ENCODE measurements at regions not wholly inside any gene's neighbourhood (a gene's known extent, or its start where the extent isn't known, plus 50 kb on each side); places are given as distances from the start of the nearest gene placed in this dataset.

DNA sequence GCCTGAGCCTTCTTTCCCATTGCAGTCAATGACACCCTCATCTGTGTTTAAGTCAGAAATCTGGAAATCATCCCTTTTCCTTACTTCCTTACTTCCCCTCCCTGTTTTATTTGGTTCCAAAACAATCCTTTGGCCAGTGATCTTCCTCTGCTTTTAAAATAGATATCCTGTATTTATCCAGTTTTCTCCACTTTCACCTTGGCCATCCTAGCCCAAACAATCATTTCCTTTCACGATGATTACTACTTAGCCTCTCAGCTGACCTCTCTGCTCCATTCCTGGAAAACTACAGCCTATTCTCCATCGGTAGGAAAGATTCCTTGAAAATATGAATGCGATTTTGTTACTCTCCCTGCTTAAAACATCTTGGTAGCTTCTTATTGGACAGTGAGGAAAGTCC lies 565.4 kb downstream of the TLR4 start:
- no peaks in the 10 kb centered on the region for H3K36me3 ChIP-seq
- no peaks in the 10 kb centered on the region for H3K9me3 ChIP-seq
- DNase-seq: no peak
- no peak overlapping the region for H3K4me3 ChIP-seq
- no peaks in the 10 kb centered on the region for H3K27me3 ChIP-seq

DNA sequence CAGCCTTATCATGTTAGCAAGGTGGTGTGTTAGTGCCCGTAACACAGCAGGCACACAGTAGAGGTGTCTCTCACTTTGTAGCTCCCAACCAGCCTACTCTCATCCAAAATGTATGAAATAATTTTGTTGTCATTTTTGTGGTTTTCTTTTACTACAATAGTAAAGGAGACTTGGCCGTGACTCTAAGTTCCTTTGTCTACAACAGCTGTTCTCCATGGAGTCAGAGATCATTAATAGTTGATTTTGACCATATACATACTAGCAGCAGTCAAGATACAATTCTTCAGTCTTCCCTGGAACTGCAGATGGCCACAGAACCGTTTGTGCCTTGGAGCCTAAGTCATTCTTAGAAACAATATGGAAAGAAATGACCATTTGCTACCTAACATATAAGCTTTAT lies 567.1 kb downstream of the TLR4 start:
- DNase-seq: peak; percentile 2
- H3K4me3 ChIP-seq: no peak overlapping the region
- H3K9me3 ChIP-seq: no peaks in the 10 kb centered on the region
- no peaks in the 10 kb centered on the region for H3K36me3 ChIP-seq
- H3K27me3 ChIP-seq: no peaks in the 10 kb centered on the region

DNA sequence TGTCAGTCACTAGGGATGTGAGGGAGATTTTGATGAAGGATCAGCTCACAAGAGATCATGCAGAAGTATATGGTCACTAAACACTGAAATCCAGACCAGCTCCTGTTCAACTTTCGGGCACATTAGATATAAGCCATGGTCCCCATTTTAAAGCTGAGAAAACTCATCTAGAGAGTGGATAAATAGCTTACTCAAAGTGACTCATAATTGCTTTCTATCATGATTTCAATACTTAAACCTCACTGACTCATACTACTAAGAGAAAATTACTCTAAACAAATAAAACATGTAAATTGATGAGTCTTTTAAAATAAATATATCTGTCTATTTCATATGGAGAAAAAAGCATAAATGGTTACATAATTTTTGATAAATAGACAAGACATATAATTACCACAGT lies 567.7 kb downstream of the TLR4 start:
- H3K9me3 ChIP-seq: no peaks in the 10 kb centered on the region
- no peak for DNase-seq

DNA sequence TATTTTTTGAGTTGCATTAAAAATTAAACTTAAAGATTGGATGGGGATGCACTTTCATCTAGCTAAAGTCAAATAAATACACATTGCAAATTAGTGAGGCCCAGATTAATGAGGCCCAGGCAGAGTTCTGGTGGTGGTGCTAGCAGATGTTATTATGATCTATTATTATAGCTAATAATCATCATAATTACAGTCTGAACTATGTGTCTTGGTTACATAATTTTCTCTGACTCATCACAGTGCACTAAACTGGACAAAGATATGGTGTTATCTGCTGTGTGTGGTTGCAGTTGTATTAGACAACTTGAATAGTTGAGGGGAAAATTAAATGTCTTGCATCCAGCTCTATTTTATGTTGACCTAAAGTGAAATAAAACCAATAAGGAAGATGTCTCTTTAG lies 568.8 kb downstream of the TLR4 start:
- H3K36me3 ChIP-seq: no peaks in the 10 kb centered on the region
- no peak for DNase-seq
- no peak overlapping the region for H3K4me3 ChIP-seq
- no peaks in the 10 kb centered on the region for H3K9me3 ChIP-seq
- H3K27me3 ChIP-seq: no peaks in the 10 kb centered on the region

More for the DNA sequence above, 567.7 kb downstream of the TLR4 start:
- Histone ChIP-seq H3K4me3 (no peak overlapping the region), H3K27me3 (no peaks in the 10 kb centered on the region), H3K36me3 (no peaks in the 10 kb centered on the region)

DNA sequence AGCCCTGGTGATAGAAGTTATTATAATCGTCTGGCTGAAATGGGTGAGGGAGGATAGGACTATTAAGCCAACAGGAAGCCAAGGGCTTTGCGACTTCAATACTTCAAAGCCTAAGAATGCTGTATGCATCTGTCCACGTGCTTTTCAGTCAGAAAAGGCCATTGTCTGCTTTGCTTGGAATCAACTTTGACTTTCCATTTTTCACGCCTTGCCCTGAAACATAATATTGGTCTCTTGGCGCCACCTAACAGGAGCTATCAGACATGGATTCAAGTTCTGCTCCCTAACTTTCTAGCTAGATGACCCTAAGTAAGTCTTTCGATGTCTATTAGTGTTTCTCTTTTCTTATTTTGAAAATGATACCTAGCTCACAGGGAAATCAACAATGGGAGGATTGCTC lies 572.6 kb downstream of the TLR4 start:
- Histone ChIP-seq H3K4me3 (no peak overlapping the region), H3K36me3 (no peaks in the 10 kb centered on the region), H3K27me3 (no peaks in the 10 kb centered on the region), H3K9me3 (no peaks in the 10 kb centered on the region)
- DNase-seq: no peak

DNA sequence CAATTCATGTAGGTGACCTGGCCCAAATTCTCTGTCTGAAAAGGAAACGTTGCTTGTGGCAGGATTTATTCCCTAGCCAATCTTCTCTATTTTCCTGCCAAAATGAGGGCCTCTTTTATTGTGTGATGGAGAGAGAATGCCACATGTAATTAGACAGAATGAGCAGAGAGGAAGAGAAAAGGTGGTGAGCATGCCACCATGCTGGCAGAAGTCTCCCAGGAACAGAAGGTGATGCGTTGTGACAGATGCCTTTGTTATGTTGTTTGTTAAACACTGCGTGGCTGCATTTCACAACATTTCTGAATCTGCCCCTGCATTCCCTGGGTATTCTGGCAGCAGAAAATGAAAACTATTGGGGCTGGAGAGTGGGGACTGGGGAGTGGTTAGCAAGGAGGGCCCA lies 577.6 kb downstream of the TLR4 start:
- peak; percentile 8 for DNase-seq
- H3K4me3 ChIP-seq: no peak overlapping the region
- H3K27me3 ChIP-seq: no peaks in the 10 kb centered on the region
- H3K9me3 ChIP-seq: no peaks in the 10 kb centered on the region
- H3K36me3 ChIP-seq: no peaks in the 10 kb centered on the region

DNA sequence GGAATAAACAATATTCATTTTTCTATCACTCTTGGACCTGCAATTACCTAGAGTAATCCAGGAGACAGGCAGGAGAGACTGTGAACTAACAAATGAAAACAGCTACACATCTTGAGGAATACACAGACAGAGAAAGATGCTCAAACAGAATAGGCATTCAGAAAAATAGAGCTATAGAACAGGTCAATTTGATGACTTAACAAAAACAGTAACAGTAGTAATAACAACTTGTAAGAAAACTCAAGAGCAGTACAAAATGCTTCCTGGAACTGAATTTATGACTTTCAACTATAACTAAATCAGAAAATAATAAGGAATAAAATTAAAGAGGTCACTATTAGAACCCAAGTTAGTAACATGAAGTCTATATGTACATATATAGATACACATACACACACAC lies 579.3 kb downstream of the TLR4 start:
- no peak overlapping the region for H3K4me3 ChIP-seq
- no peaks in the 10 kb centered on the region for H3K9me3 ChIP-seq
- H3K27me3 ChIP-seq: no peaks in the 10 kb centered on the region
- no peaks in the 10 kb centered on the region for H3K36me3 ChIP-seq
- DNase-seq: no peak

DNA sequence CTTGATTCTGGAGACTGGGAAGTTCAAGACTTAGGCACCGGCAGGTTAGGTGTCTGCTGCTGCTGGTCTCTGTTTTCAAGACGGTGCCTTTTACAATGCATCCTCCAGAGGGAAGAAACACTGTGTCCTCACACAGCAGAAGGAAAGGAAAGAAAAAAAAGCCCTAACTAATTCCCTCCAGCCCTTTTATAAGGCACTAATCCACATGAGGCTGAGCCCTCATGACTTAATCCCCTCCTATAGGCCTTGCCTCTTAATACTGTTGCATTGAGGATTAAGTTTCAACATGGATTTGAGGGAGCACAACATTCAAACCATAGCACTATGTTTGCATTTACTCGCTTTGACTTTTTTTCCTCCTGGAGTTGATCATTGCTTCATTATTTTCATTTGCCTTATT lies 585.9 kb downstream of the TLR4 start:
- Histone ChIP-seq H3K36me3 (no peaks in the 10 kb centered on the region), H3K4me3 (no peak overlapping the region), H3K27me3 (no peaks in the 10 kb centered on the region), H3K9me3 (no peaks in the 10 kb centered on the region)
- DNase-seq: no peak

DNA sequence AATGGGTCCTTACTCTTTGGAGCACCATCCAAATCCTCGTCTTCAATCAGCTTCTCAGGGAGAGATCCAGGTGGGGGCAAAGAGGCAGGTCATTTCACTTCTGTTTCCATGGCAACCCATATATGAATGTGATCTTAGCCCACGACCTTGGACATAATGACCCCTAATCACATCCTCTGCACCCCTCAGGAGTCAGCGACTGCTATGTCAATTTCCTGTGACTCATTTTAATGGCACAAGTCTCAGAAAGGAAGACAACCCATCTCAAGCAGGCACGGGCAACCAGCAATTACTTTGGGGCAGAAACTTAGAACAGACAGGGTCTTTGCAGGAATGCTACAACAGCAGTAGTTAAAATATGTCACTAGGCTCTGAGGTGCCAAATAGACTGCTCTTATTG lies 591.2 kb downstream of the TLR4 start:
- Histone ChIP-seq H3K9me3 (no peaks in the 10 kb centered on the region), H3K36me3 (no peaks in the 10 kb centered on the region), H3K4me3 (no peak overlapping the region), H3K27me3 (no peaks in the 10 kb centered on the region)
- DNase-seq: no peak

DNA sequence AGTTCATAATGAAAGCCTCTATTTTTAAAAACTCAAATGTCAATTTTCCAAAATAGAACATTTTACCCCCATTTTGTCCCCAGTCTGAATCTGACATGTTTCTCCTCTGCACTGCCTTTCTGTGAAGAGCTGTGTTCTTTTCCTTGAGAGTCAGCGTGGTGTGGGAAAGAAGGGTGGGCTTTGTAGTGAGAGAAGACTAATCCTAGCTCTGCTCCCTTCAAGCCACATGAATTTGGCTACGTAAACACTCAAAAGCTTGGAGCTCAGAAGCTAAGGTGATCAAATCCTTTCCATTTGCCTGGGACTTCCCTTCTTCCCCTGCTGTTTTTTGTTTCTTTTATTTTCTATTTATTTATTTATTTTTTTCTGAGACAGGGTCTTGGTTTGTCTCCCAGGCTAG lies 598.5 kb downstream of the TLR4 start:
- no peaks in the 10 kb centered on the region for H3K27me3 ChIP-seq
- no peaks in the 10 kb centered on the region for H3K36me3 ChIP-seq
- H3K4me3 ChIP-seq: no peak overlapping the region
- H3K9me3 ChIP-seq: no peaks in the 10 kb centered on the region
- no peak for DNase-seq

DNA sequence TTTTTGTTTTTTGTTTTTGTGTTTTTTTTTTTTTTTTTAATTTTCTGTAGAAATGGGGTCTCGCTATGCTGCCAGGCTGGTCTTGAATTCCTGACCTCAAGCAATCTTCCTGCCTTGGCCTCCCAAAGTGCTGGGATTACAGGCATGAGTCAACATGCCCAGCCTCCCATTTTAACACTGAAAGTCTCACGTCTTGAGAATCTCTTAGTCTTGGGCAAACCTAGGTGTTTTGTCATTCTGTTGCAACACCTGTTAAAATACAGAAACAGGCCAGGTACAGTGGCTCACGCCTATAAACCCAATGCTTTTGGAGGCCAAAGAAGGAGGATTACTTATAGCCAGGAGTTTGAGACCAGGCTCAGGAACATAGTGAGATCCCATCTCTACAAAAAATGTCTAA lies 599.0 kb downstream of the TLR4 start:
- H3K9me3 ChIP-seq: no peaks in the 10 kb centered on the region
- no peaks in the 10 kb centered on the region for H3K27me3 ChIP-seq
- H3K4me3 ChIP-seq: no peak overlapping the region
- H3K36me3 ChIP-seq: no peaks in the 10 kb centered on the region
- no peak for DNase-seq

DNA sequence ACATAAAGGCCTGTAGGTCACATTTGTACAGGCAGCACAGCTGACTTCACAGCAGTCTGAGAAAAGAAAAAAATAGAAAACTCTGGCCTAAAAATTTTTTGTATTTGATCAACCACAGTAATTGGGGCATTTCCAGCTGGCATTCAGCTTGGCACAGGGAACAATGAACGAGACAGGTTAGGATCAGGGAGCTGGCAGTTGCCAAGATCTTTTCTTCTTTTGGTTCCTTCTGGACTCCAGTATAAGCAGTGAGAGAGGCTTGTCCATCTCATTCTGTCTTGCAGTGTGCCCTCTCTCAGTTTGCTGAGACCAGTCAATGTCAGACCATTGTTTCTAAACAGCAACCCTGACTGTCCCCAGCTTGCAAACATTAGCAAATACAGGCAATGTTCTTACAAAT lies 601.1 kb downstream of the TLR4 start:
- no peaks in the 10 kb centered on the region for H3K9me3 ChIP-seq
- H3K4me3 ChIP-seq: no peak overlapping the region
- no peaks in the 10 kb centered on the region for H3K36me3 ChIP-seq
- DNase-seq: peak; percentile 29
- no peaks in the 10 kb centered on the region for H3K27me3 ChIP-seq

DNA sequence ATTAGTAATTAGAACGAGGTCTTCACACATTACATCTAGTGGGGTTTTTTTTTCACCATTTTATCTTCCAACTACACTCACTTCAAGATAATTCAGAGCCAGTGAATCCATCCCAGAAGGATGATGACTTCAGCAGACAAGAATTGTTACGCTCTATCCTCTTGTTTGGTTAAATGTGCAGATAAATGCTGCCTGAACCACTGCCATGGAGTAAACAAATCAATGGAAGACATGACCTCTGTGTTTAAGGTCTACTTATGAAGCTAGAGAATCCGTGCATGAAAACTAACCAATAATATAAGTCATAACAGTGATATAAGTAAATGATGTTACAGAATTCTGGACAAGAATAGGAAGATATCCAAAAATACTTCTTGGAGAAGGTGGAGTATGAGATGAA lies 602.6 kb downstream of the TLR4 start:
- Histone ChIP-seq H3K9me3 (no peaks in the 10 kb centered on the region), H3K36me3 (no peaks in the 10 kb centered on the region), H3K4me3 (no peak overlapping the region), H3K27me3 (no peaks in the 10 kb centered on the region)
- DNase-seq: peak; percentile 19

DNA sequence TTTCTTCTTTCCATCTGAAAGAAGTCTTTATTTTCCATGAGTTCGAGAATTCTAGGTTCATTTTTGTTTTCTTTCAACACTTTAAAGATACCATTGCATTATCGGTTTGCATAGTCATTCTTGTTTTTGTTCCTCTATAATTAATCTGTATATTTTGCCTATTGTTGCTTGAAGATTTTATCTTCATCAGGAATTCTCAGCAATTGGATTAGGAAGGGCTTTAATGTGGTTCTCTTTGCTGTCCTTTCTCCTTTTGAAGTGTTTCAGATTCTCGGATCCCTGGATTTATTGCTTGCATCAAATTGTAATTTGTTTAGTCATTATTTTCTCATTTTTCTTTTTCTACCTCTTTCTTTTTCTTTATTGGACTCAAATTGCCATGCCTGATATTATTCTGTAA lies 609.8 kb downstream of the TLR4 start:
- Histone ChIP-seq H3K27me3 (no peaks in the 10 kb centered on the region), H3K9me3 (peaks cover 2% of the 10 kb centered on the region; the same call in 1 of the 2 replicates), H3K36me3 (no peaks in the 10 kb centered on the region), H3K4me3 (no peak overlapping the region)
- DNase-seq: no peak

DNA sequence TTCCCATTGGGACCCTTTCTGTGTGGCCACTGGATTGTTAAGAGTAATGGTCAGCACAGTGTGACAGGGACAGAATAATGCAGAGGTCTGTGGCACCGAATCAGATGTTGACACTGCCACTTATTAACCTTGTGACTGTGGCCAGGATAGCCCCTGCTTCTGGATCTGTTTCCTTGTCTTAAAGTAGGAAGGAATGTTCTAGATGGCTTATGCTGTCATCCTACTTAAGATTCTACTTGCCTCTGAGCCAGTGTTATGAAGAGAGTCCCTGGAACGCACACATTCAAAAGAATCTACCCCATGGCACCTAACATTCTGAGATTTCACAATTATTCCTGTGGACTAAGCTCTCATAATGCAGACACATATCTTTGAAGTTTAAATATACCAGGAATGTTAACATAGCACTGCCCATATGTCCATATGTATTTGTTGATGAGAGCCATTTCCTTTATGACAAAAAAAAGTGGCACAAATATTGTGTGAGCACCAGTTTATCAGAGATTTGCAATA lies 612.7 kb downstream of the TLR4 start:
- Histone ChIP-seq H3K9me3 (peaks cover 2% of the 10 kb centered on the region; the same call in 1 of the 2 replicates), H3K4me3 (no peak overlapping the region), H3K36me3 (no peaks in the 10 kb centered on the region), H3K27me3 (no peaks in the 10 kb centered on the region)
- DNase-seq: no peak

DNA sequence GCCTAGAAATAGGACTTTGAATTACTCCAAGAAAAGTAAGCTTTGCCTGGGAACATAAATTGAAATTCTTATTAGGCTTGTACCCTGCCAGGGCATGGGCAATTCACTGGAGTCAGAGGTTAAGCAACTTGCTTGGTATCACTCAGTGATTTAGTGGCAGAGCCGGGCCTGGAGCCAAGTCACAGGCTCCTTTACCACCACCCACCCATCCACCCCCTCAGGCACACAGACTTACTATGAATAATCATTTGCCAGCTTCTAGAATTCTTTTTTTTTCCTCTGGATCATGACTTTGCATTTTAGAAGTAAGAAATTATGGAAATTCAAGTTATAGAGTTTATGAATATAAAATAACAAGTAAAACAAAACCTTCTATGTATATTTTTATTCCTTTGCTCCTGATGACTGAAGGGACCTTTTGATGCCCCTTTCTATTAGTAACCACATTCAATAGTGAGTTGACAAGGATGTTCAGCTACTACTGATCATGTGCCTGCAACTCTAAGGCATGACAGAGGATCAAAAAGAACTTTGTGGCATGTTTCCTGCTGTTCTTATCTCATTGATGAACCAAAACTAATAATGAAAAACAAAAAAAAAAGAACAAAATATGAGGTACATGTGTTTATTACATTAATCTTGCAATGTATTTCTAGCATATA lies 614.7 kb downstream of the TLR4 start:
- no peak overlapping the region for H3K4me3 ChIP-seq
- peak; percentile 83 for DNase-seq
- H3K27me3 ChIP-seq: no peaks in the 10 kb centered on the region
- peaks cover 2% of the 10 kb centered on the region; the same call in 1 of the 2 replicates for H3K9me3 ChIP-seq
- H3K36me3 ChIP-seq: no peaks in the 10 kb centered on the region

DNA sequence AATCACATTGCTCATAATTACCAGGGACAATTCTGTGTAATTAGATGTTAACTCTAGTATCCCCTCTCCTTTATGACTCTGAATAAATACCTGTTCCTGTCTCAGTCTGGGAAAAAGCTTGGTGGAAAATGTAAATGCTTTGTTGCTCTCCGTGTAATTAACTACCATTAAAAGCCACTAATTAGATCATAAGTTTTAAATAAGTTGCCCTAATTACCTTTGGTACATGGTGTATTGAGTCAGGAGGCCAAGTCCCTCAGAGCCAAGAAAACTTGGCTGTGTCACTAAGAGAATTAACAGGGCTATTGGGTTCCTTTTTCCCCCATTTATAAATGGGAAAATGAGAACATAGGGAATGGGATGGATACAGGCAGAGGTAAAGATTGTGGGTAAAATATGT lies 617.6 kb downstream of the TLR4 start:
- H3K36me3 ChIP-seq: no peaks in the 10 kb centered on the region
- no peaks in the 10 kb centered on the region for H3K27me3 ChIP-seq
- H3K4me3 ChIP-seq: no peak overlapping the region
- no peak for DNase-seq
- H3K9me3 ChIP-seq: no peaks in the 10 kb centered on the region

DNA sequence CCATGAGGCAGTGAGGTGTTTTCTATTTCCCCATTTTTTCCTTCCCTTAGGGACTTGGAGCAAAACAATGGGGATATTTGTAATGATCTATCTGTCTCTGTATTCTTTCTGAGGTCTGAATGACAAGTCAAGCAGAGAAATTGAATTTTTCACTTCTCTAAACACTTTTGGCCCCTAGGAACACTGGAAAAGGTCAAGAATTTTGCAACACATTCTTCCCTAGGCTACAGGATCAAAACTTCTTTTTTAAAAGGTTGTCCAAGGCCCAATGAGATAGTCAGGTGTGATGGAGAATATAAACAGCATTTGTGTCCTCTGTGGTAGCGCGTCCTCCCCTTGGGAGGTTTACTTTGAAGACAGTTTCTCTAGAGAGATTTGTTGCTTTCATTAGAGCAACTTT lies 620.5 kb downstream of the TLR4 start:
- Histone ChIP-seq H3K4me3 (no peak overlapping the region), H3K9me3 (no peaks in the 10 kb centered on the region), H3K36me3 (no peaks in the 10 kb centered on the region), H3K27me3 (no peaks in the 10 kb centered on the region)
- no peak for DNase-seq

DNA sequence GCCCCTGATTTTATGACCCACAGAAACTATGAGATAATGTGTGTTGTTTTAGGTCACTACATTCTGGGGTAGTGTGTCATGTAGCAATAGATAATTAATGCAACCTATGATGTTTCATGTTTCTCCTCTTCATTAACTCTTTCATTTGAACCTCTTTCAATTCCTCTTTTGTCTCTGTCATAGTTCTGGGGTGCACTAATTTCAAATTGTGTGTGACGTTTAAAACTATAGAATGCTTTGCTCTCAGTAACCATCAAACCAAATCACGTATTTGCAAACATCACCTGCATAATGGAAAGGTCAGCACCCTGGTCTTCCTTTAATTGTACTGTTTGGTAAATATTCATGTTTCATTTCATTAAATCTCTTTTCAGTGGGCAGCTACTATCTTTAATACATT lies 621.6 kb downstream of the TLR4 start:
- no peak for DNase-seq
- H3K9me3 ChIP-seq: no peaks in the 10 kb centered on the region
- H3K4me3 ChIP-seq: no peak overlapping the region
- no peaks in the 10 kb centered on the region for H3K27me3 ChIP-seq
- no peaks in the 10 kb centered on the region for H3K36me3 ChIP-seq
